ENCODE measurements at regions not wholly inside any gene's neighbourhood (a gene's known extent, or its start where the extent isn't known, plus 50 kb on each side); places are given as distances from the start of the nearest gene placed in this dataset.

DNA sequence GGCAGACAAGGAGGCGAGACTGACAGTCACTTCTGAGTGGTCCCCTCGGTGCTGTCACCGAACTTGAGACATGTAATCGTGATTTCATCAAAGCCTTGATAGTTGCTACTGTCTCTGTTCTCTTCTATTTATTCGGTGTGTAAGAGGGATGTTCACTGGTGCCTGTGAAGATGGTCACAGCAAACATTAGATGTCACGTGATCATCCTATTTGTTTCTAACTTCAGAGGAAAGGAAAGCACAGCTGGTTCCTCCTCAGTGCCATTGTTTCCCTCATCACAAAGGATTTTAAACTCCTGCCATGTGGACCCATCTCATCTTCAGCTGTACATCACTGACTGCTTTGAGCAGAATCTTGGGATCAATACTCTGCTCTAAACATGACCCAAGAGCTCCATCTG is 73.1 kb upstream of the CLMP start:
- peaks cover 27% of the 10 kb centered on the region for H3K27me3 Mint-ChIP-seq
- H3K9me3 Mint-ChIP-seq (ENCODE audit: low read depth), result no peaks in the 10 kb centered on the region
- no peak for DNase-seq (ENCODE audit: low spot score, unreplicated experiment)
- TF ChIP-seq, protein P1, sequence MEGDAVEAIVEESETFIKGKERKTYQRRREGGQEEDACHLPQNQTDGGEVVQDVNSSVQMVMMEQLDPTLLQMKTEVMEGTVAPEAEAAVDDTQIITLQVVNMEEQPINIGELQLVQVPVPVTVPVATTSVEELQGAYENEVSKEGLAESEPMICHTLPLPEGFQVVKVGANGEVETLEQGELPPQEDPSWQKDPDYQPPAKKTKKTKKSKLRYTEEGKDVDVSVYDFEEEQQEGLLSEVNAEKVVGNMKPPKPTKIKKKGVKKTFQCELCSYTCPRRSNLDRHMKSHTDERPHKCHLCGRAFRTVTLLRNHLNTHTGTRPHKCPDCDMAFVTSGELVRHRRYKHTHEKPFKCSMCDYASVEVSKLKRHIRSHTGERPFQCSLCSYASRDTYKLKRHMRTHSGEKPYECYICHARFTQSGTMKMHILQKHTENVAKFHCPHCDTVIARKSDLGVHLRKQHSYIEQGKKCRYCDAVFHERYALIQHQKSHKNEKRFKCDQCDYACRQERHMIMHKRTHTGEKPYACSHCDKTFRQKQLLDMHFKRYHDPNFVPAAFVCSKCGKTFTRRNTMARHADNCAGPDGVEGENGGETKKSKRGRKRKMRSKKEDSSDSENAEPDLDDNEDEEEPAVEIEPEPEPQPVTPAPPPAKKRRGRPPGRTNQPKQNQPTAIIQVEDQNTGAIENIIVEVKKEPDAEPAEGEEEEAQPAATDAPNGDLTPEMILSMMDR (IDR thresholded peaks at IDR 0.05; ENCODE audit: unreplicated experiment), result no peak
- peaks cover 6% of the 10 kb centered on the region for H3K4me1 Mint-ChIP-seq (ENCODE audit: low read depth)
- H3K4me3 Mint-ChIP-seq (ENCODE audit: low read depth), result no peak overlapping the region
- H3K27ac Mint-ChIP-seq, result no peak overlapping the region
- no peaks in the 10 kb centered on the region for H3K36me3 Mint-ChIP-seq (ENCODE audit: insufficient read depth)

- DNase-seq (ENCODE audit: low spot score, unreplicated experiment), result no peak
- H3K27ac Mint-ChIP-seq, result no peak overlapping the region
- H3K27me3 Mint-ChIP-seq, result peaks cover 26% of the 10 kb centered on the region
- no peaks in the 10 kb centered on the region for H3K9me3 Mint-ChIP-seq (ENCODE audit: low read depth)
- TF ChIP-seq, protein P1 (IDR thresholded peaks at IDR 0.05; ENCODE audit: unreplicated experiment), result no peak
- H3K4me3 Mint-ChIP-seq (ENCODE audit: low read depth), result no peak overlapping the region
- H3K36me3 Mint-ChIP-seq (ENCODE audit: insufficient read depth), result no peaks in the 10 kb centered on the region
- H3K4me1 Mint-ChIP-seq (ENCODE audit: low read depth), result peaks cover 6% of the 10 kb centered on the region
Measured at GRCh38 chr11:123265951-123266350, 70.9 kb upstream of the CLMP start.

- H3K27ac Mint-ChIP-seq, result no peak overlapping the region
- peaks cover 26% of the 10 kb centered on the region for H3K27me3 Mint-ChIP-seq
Measured at GRCh38 chr11:123264431-123264780, 69.4 kb upstream of the CLMP start.

DNA sequence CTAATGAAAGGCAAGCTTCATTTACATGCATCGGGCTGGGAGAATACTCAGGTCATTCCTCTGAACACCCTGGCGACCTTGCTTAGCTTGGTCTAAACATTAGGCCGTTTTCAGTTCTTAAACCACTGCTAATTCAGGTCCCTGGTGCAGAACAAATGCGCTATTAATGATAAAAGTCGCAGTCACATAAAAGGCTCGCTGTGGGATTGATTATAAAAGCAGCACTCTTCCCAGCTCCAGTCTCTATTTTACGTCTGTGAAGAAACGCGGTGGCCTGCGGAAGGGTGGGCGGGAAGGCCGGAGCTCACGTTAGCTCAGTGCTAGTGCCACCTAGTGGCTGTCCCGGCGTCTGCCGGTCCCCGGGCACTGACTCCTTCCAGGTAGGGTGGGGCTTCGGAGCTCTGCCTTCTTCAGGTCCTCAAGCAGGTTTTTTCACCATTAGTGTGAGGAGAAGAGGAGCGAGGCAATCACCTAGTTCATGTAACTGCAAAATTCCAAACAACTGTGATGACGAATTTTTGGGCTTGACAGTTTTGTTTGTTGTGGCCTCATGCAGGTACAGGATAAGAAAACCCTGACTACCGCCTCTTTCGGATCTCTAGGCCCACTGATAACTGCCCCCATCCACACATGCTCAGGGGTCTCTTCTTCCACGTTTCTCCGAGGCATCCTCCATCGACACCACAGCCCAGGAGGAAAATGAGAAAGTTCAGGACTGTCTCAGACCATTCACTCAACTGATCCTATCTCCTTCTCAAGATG is 66.5 kb upstream of the CLMP start:
- peaks cover 26% of the 10 kb centered on the region for H3K27me3 Mint-ChIP-seq
- H3K27ac Mint-ChIP-seq, result no peak overlapping the region
- H3K4me1 Mint-ChIP-seq (ENCODE audit: low read depth), result peaks cover 6% of the 10 kb centered on the region
- TF ChIP-seq, protein P1 (IDR thresholded peaks at IDR 0.05; ENCODE audit: unreplicated experiment), result peak; percentile 97
- H3K36me3 Mint-ChIP-seq (ENCODE audit: insufficient read depth), result no peaks in the 10 kb centered on the region
- DNase-seq (ENCODE audit: low spot score, unreplicated experiment), result peak; percentile 78
- peak overlapping the region; percentile 50 for H3K4me3 Mint-ChIP-seq (ENCODE audit: low read depth)
- no peaks in the 10 kb centered on the region for H3K9me3 Mint-ChIP-seq (ENCODE audit: low read depth)

More at GRCh38 chr11:123264431-123264780, 69.4 kb upstream of the CLMP start:
- Mint-ChIP-seq H3K36me3 (ENCODE audit: insufficient read depth) (no peaks in the 10 kb centered on the region), H3K4me1 (ENCODE audit: low read depth) (peaks cover 6% of the 10 kb centered on the region), H3K4me3 (ENCODE audit: low read depth) (no peak overlapping the region), H3K9me3 (ENCODE audit: low read depth) (no peaks in the 10 kb centered on the region)
- no peak for DNase-seq (ENCODE audit: low spot score, unreplicated experiment)
- TF ChIP-seq, protein P1 (IDR thresholded peaks at IDR 0.05; ENCODE audit: unreplicated experiment), result no peak

DNA sequence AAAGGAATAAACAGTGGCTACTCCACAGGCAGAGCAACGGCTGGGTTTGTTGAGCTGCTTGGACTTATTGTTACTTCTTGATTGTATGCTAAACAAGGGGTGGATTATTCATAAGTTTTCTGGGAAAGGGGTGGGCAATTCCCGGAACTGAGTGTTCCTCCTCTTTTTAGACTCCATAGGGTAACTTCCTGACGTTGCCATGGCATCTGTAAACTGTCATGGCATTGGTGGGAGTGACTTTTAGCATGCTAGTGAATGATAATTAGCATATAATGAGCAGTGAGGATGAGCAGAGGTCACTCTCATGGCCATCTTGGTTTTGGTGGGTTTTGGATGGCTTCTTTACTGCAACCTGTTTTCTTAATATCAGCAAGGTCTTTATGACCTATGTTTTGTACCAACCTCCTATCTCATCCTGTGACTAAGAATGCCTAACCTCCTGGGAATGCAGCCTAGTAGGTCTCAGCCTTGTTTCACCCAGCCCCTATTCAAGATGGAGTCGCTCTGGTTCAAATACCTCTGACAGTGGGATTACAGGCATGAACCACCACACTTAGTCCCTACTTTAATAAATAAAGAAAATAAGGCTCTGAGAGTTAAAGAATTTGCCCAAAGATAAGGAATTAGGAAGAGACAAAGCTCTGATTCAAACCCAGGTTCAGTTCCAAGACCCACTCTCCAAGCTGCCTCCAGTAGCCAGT is 65.6 kb upstream of the CLMP start:
- Mint-ChIP-seq H3K9me3 (ENCODE audit: low read depth) (no peaks in the 10 kb centered on the region), H3K27ac (no peak overlapping the region), H3K4me1 (ENCODE audit: low read depth) (peaks cover 13% of the 10 kb centered on the region), H3K27me3 (peaks cover 23% of the 10 kb centered on the region), H3K4me3 (ENCODE audit: low read depth) (no peak overlapping the region), H3K36me3 (ENCODE audit: insufficient read depth) (no peaks in the 10 kb centered on the region)
- TF ChIP-seq, protein P1 (IDR thresholded peaks at IDR 0.05; ENCODE audit: unreplicated experiment), result no peak
- DNase-seq (ENCODE audit: low spot score, unreplicated experiment), result no peak
